HepG2 (cell line): ENCODE measurements at regions not wholly inside any gene's neighbourhood (a gene's known extent, or its start where the extent isn't known, plus 50 kb on each side); places are given as distances from the start of the nearest gene placed in this dataset.

Source experiments
- ATAC-seq: fragments of 200-7000 bp; cut with Tn5 transposase; 3 replicates; pipeline ENCODE4 v1.9.1; 2020; ENCODE audit warnings: mild to moderate bottlenecking, moderate library complexity
- BruUV-seq: library from RNA; stranded (reverse); fragments of 400-500 nt; replicated peaks from 2 replicates; lab custom pipeline; 2021; lab: Mats Ljungman, UMichigan
- CTCF ChIA-PET: fragments of 300-600 bp; formaldehyde crosslinking; extraction: SDS; loops from one replicate; lab custom pipeline; 2021; ENCODE audit warnings: low total read pairs, inconsistent platforms, low intra/inter-chr PET ratio; lab: Yijun Ruan, JAX
- POLR2A ChIA-PET: fragments of 350-600 bp; sonication (Branson Sonifier 250); formaldehyde crosslinking; loops from one replicate; lab custom pipeline; 2020; ENCODE audit warnings: antibody characterized with exemption, inconsistent platforms; lab: Yijun Ruan, JAX
- DNase-seq: peaks from one replicate; pipeline ENCODE4 v3.0.0-alpha.2; 2015; ENCODE audit warnings: low spot score
- FAIRE-seq: peaks from 3 replicates; lab custom pipeline; 2011; peaks lifted over from hg19 to GRCh38; lab: Jason Lieb, UNC
- H2AFZ ChIP-seq: one replicate; pipeline ENCODE4 v1.6.1; 2011; ENCODE audit warnings: low read length, inconsistent platforms
- H3K27ac ChIP-seq: fragments of 300-600 bp; 3 replicates; pipeline ENCODE4 v1.8.0; 2011; ENCODE audit warnings: mixed run types, mild to moderate bottlenecking, mixed read lengths, low read length, inconsistent platforms; ENCODE audit not compliant: insufficient read depth; ENCODE audit errors: extremely low read length
- H3K27me3 ChIP-seq, 2 experiments: fragments of 200-600 bp in 1 of 2; 2 replicates in 1 of 2; 3 replicates in 1 of 2; pipeline versions ENCODE4 v1.6.0 to v1.8.0; 2011; ENCODE audit warnings: low read length in 2 of 2, mild to moderate bottlenecking in 2 of 2, moderate library complexity in 2 of 2, inconsistent platforms in 1 of 2; ENCODE audit not compliant: insufficient read depth in 2 of 2, control insufficient read depth in 1 of 2
- H3K36me3 ChIP-seq, 2 experiments: fragments of 200-600 bp in 1 of 2; replicated peaks in 1 of 2; 2 replicates in 1 of 2; 3 replicates in 1 of 2; pipeline versions ENCODE4 v1.5.1 to v1.8.0; 2011; ENCODE audit warnings: low read length in 2 of 2, inconsistent platforms in 1 of 2; ENCODE audit not compliant: insufficient read depth in 2 of 2, control insufficient read depth in 1 of 2
- H3K4me1 ChIP-seq: 2 replicates; pipeline ENCODE4 v1.5.1; 2012; ENCODE audit warnings: low read length, inconsistent platforms; ENCODE audit not compliant: insufficient read depth
- H3K4me2 ChIP-seq: 2 replicates; pipeline ENCODE4 v1.6.0; 2011; ENCODE audit warnings: low read depth, low read length, inconsistent platforms
- H3K4me3 ChIP-seq, 3 experiments: fragments of 200-600 bp in 1 of 3; sonication (generic), shearing (Covaris generic) in 1 of 3; replicated peaks in 1 of 3; 2 replicates each; pipeline ENCODE4 v1.5.1; 2011 to 2016; ENCODE audit warnings: low read length in 3 of 3, inconsistent platforms in 2 of 3, low read depth in 2 of 3, mild to moderate bottlenecking in 2 of 3, control low read depth in 1 of 3, mixed read lengths in 1 of 3; ENCODE audit not compliant: insufficient read depth in 1 of 3
- H3K79me2 ChIP-seq: one replicate; pipeline ENCODE4 v1.6.1; 2011; ENCODE audit warnings: low read length, inconsistent platforms; ENCODE audit not compliant: insufficient read depth
- H3K9ac ChIP-seq: 2 replicates; pipeline ENCODE4 v1.6.0; 2011; ENCODE audit warnings: mild to moderate bottlenecking, low read depth, low read length, inconsistent platforms; ENCODE audit not compliant: insufficient read depth
- H3K9me3 ChIP-seq: 2 replicates; pipeline ENCODE4 v1.5.1; 2012; ENCODE audit warnings: mild to moderate bottlenecking, low read length
- H4K20me1 ChIP-seq: 2 replicates; pipeline ENCODE4 v1.6.0; 2011; ENCODE audit warnings: inconsistent platforms, mild to moderate bottlenecking, low read length, moderate library complexity; ENCODE audit not compliant: insufficient read depth
- ARID5B ChIP-seq: IDR thresholded peaks from 2 replicates; pipeline ENCODE4 v1.4.0; 2020; ENCODE audit warnings: mild to moderate bottlenecking, missing genetic modification reagents
- DRAP1 ChIP-seq: IDR thresholded peaks from 2 replicates; pipeline ENCODE4 v1.6.1; 2016; ENCODE audit warnings: missing genetic modification reagents, missing compliant biosample characterization
- MTERF4 ChIP-seq: sonication (generic); formaldehyde crosslinking; IDR thresholded peaks from 2 replicates; pipeline ENCODE4 v1.8.0; 2023; ENCODE audit warnings: mild to moderate bottlenecking, missing genetic modification reagents
- PRDM15 ChIP-seq: sonication (generic); formaldehyde crosslinking; IDR thresholded peaks from 2 replicates; pipeline ENCODE4 v1.4.0; 2020; ENCODE audit warnings: missing genetic modification reagents
- WGBS: methylation state at CpG from one replicate; pipeline ENCODE4 v1.1.6; 2017; ENCODE audit warnings: low lambda C conversion rate; 5-methylcytosine and 5-hydroxymethylcytosine counted together
- in situ Hi-C: cut with HindIII; loops from 2 replicates; pipeline ENCODE4 v1.10.0; 2017; ENCODE audit warnings: low pct_unique_long_range_greater_than_20kb; ENCODE audit not compliant: extremely low pct_ligation_motif_present
- intact Hi-C: fragments of 100-400 bp; cut with micrococcal nuclease; formaldehyde crosslinking; loops from one replicate; pipeline ENCODE4 v1.10.0; 2022; ENCODE audit not compliant: unreplicated experiment

GRCh38 chr19:28920269-28921066 is 292.5 kb downstream of the UQCRFS1 start:
- ATAC-seq: no peak
- intact Hi-C loops: no loop called here

More at GRCh38 chr19:28920269-28921066, 292.5 kb downstream of the UQCRFS1 start:
- in situ Hi-C loops: no loop called here
- DNase-seq (no peak), FAIRE-seq (no peak)
- no peak overlapping the region for H3K4me2 ChIP-seq
- H3K27me3 ChIP-seq: no peaks in the 10 kb centered on the region
- ChIA-PET CTCF (no interaction called here), POLR2A (no interaction called here)
- H3K9ac ChIP-seq: no peak overlapping the region
- no peaks in the 10 kb centered on the region for H3K4me1 ChIP-seq
- H3K36me3 ChIP-seq: no peaks in the 10 kb centered on the region
- BruUV-seq: no TSS peak
- no peak overlapping the region for H2AFZ ChIP-seq
- 46% methylated on average over 11 of the region's 17 CpGs for WGBS
- peaks cover 13% of the 10 kb centered on the region; the same call in 1 of the 2 replicates for H3K9me3 ChIP-seq
- H3K27ac ChIP-seq: no peak overlapping the region
- no peaks in the 10 kb centered on the region for H3K79me2 ChIP-seq
- TF ChIP-seq PRDM15 (CRISPR knock-in tag) (no peak), DRAP1 (CRISPR knock-in tag) (no peak), MTERF4 (CRISPR knock-in tag) (no peak), ARID5B (CRISPR knock-in tag) (no peak)
- no peaks in the 10 kb centered on the region for H4K20me1 ChIP-seq
- no peak overlapping the region for H3K4me3 ChIP-seq
